Calu3 (cell line): ENCODE measurements at regions not wholly inside any gene's neighbourhood (a gene's known extent, or its start where the extent isn't known, plus 50 kb on each side); places are given as distances from the start of the nearest gene placed in this dataset.

Experiments used
- BruUV-seq: library from RNA; stranded (reverse); fragments of 400-500 nt; replicated peaks from 2 replicates; lab custom pipeline; 2021; lab: Mats Ljungman, UMichigan
- CTCF ChIA-PET: fragments of 300-600 bp; sonication (Branson Sonifier 250); formaldehyde crosslinking; loops from one replicate; lab custom pipeline; 2022; ENCODE audit warnings: antibody characterized with exemption; lab: Charles Lee
- DNase-seq: peaks from one replicate; pipeline ENCODE4 v3.0.0; 2022
- H3K27ac Mint-ChIP-seq: one replicate; pipeline ENCODE4 v1.8.0; 2022; ENCODE audit warnings: mixed read lengths; ENCODE audit not compliant: unreplicated experiment
- H3K27me3 Mint-ChIP-seq: one replicate; pipeline ENCODE4 v1.8.0; 2022; ENCODE audit warnings: mixed read lengths; ENCODE audit not compliant: unreplicated experiment
- H3K36me3 Mint-ChIP-seq: one replicate; pipeline ENCODE4 v1.8.0; 2022; ENCODE audit warnings: mild to moderate bottlenecking, moderate library complexity, mixed read lengths; ENCODE audit not compliant: insufficient read depth, unreplicated experiment
- H3K4me1 Mint-ChIP-seq: one replicate; pipeline ENCODE4 v1.8.0; 2022; ENCODE audit warnings: mild to moderate bottlenecking, low read depth, mixed read lengths; ENCODE audit not compliant: unreplicated experiment
- H3K4me3 Mint-ChIP-seq: one replicate; pipeline ENCODE4 v1.8.0; 2022; ENCODE audit warnings: mild to moderate bottlenecking, low read depth, moderate library complexity, mixed read lengths; ENCODE audit not compliant: unreplicated experiment
- H3K9me3 Mint-ChIP-seq: one replicate; pipeline ENCODE4 v1.8.0; 2022; ENCODE audit warnings: low read depth, mixed read lengths; ENCODE audit not compliant: unreplicated experiment
- intact Hi-C: fragments of 100-400 bp; cut with micrococcal nuclease; formaldehyde crosslinking; loops from one replicate; pipeline ENCODE4 v1.10.0; 2022; ENCODE audit not compliant: unreplicated experiment
- TF ChIP-seq, protein P1 (sequence below): fragments of 200-600 bp; IDR thresholded peaks from one replicate; pipeline ENCODE4 v1.8.0; 2022; ENCODE audit warnings: antibody characterized with exemption; ENCODE audit not compliant: unreplicated experiment

DNA sequence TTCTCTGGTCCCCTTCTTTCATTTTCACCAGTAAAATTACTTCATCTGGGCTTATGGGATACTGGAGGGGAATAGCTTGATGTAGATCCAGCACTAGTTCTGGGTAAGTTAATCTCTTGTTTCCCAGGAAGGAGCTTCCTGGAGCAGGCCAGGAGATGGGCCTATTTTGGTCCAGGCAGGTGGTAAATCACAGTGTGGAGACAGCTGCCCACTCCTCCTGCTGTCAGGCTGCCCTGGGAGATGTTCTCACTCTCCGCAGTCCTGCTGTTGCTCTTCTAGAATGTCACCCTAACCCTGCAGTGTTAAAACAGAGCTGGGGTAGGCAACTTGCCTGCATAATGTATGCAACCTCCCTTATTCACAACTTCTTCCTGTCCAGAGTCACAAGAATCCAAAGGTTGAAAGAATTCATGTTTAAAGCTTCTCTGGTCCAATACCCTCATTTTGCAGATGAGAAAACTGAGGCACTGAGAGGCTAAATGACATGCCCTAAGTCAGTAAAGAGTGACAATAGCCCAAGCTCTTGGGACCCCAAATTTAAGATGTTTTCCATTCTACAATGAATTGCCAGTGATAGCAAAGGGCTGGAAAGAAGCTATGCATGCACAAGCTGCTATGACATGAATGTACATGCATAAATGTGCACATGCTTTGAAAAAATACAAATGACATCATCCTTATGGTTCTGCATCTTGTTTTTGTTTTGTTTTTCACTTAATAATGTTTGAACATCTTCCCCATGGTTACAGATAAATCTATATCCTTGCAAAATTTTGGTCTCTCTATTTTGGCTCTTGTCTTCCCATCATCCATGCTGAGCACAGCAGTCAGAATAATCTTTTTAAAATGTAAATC is 71.8 kb upstream of the ADRA1B start:
- DNase-seq, result no peak
- Mint-ChIP-seq H3K9me3 (no peaks in the 10 kb centered on the region), H3K27ac (no peak overlapping the region), H3K4me3 (no peak overlapping the region), H3K27me3 (no peaks in the 10 kb centered on the region), H3K4me1 (peaks cover 6% of the 10 kb centered on the region), H3K36me3 (no peaks in the 10 kb centered on the region)
- CTCF ChIA-PET, result interaction anchor here (0.6 to 1.6 kb wide), 3 partner anchors 12 to 177 kb away, joined by 3 to 4 read pairs (median 3); no protein-coding TSS in a partner anchor
- intact Hi-C loops, result no loop called here
- BruUV-seq, result no TSS peak
- TF ChIP-seq, protein P1, sequence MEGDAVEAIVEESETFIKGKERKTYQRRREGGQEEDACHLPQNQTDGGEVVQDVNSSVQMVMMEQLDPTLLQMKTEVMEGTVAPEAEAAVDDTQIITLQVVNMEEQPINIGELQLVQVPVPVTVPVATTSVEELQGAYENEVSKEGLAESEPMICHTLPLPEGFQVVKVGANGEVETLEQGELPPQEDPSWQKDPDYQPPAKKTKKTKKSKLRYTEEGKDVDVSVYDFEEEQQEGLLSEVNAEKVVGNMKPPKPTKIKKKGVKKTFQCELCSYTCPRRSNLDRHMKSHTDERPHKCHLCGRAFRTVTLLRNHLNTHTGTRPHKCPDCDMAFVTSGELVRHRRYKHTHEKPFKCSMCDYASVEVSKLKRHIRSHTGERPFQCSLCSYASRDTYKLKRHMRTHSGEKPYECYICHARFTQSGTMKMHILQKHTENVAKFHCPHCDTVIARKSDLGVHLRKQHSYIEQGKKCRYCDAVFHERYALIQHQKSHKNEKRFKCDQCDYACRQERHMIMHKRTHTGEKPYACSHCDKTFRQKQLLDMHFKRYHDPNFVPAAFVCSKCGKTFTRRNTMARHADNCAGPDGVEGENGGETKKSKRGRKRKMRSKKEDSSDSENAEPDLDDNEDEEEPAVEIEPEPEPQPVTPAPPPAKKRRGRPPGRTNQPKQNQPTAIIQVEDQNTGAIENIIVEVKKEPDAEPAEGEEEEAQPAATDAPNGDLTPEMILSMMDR, result no peak

DNA sequence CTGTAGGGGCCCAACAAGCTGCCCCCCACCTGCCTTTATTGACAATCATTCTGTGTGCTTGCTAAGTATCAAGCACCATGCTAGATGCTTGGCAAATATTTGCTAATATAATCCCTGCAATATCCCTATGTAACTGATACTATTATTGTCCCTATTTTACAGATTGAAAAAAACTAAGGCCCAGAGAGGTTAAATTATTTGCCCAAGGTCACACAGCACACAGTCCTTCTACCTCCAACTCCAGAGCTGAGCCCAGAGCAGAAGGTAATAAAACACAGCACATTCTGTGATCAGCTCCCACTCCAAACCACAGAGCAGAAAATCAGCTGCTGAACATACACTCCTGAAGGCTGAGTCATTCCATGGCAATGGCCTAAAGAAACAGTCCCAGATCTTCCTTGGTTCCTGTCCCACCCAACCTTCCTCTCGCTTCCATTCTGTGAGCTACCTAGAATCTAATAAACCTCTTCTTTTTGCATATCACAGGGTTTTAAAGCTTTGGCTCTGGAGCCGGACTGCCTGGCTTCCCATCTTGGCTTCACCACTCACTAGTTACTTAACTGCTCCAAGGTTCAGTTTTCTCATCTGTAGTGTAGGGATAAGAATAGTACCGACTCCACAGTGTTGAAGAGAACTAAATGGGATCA is 66.7 kb upstream of the ADRA1B start:
- no peaks in the 10 kb centered on the region for H3K36me3 Mint-ChIP-seq
- CTCF ChIA-PET, result no interaction called here
- H3K4me3 Mint-ChIP-seq, result no peak overlapping the region
- DNase-seq, result peak; percentile 12
- no peaks in the 10 kb centered on the region for H3K27me3 Mint-ChIP-seq
- H3K9me3 Mint-ChIP-seq, result no peaks in the 10 kb centered on the region
- TF ChIP-seq, protein P1, result no peak
- intact Hi-C loops, result no loop called here
- H3K4me1 Mint-ChIP-seq, result peaks cover 17% of the 10 kb centered on the region
- no peak overlapping the region for H3K27ac Mint-ChIP-seq
- BruUV-seq, result no TSS peak

DNA sequence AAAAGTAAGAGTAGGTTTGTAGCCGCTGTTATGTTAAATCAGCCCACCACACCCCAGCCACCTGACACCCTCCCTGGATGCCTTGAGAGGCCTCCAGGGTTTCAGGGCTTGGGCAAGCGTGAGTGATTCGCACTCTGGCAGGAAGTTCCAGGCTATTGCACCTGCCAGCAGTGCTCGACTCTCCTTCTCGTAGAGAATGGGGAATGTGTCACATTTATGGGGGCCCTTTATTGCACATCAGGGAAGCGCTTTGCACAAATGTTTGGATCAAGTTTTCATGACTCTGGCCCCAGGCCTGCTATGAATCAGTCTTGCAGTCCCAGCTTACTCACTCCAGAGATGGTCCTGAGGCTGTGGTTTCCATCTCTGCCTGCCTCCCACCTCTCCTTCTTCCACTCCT is 66.1 kb upstream of the ADRA1B start:
- CTCF ChIA-PET, result no interaction called here
- H3K4me1 Mint-ChIP-seq, result peaks cover 23% of the 10 kb centered on the region
- H3K27ac Mint-ChIP-seq, result peak overlapping the region; percentile 11
- H3K36me3 Mint-ChIP-seq, result no peaks in the 10 kb centered on the region
- TF ChIP-seq, protein P1, result no peak
- no peaks in the 10 kb centered on the region for H3K27me3 Mint-ChIP-seq
- H3K4me3 Mint-ChIP-seq, result no peak overlapping the region
- no TSS peak for BruUV-seq
- no peak for DNase-seq
- no peaks in the 10 kb centered on the region for H3K9me3 Mint-ChIP-seq
- intact Hi-C loops, result no loop called here

DNA sequence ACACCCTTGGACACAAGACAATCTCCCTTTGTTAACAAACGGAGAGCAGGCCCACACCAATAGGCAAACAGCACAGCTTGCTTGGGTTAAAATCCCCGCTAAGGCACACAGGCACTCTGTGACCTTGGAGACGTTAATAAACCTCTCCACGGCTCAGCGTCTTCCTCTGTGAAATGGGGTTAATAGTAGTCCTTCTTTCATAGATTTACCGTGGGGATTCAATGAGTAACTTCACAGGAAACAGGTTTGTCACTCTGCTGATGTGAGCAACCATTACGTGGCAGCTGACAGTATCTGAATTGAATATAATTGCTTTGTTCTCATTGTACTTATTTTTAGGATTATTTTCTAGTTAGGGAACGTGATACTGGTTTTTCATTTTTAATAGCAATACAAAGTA is 65.2 kb upstream of the ADRA1B start:
- no TSS peak for BruUV-seq
- peaks cover 26% of the 10 kb centered on the region for H3K4me1 Mint-ChIP-seq
- H3K9me3 Mint-ChIP-seq, result no peaks in the 10 kb centered on the region
- no peaks in the 10 kb centered on the region for H3K27me3 Mint-ChIP-seq
- TF ChIP-seq, protein P1, result no peak
- DNase-seq, result peak; percentile 12
- no peaks in the 10 kb centered on the region for H3K36me3 Mint-ChIP-seq
- intact Hi-C loops, result no loop called here
- H3K4me3 Mint-ChIP-seq, result no peak overlapping the region
- CTCF ChIA-PET, result interaction anchor here (0.6 kb wide), 1 partner anchor 134 kb away, joined by 3 read pairs; no protein-coding TSS in a partner anchor
- H3K27ac Mint-ChIP-seq, result peak overlapping the region; percentile 11
